ENCODE measurements at regions not wholly inside any gene's neighbourhood (a gene's known extent, or its start where the extent isn't known, plus 50 kb on each side); places are given as distances from the start of the nearest gene placed in this dataset.

DNA sequence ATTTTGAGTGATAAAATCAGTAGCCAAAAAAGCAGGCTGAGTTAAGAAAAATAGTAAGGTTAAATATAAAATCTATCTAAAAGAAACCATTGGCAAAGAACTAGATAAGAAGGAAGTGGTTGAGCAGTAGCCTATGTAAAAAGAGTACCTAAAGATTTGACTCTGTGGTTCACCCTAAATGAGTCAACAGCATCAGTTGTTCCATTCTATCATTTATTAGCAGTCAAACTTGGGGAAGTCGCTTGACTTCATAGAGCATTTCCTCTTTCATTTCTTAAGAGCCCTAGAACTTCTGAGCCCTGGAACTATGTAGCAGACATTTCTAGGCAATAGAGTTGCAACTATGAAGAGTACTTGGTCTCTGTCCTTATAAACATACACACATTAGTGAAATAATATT is 381.7 kb downstream of the NUP35 start (continued):
- TF ChIP-seq SP2 (IDR thresholded peaks at IDR 0.05; ENCODE audit: extremely low read depth, low read depth, low read length, poor library complexity, severe bottlenecking), result no peak
- TF ChIP-seq, protein P1, sequence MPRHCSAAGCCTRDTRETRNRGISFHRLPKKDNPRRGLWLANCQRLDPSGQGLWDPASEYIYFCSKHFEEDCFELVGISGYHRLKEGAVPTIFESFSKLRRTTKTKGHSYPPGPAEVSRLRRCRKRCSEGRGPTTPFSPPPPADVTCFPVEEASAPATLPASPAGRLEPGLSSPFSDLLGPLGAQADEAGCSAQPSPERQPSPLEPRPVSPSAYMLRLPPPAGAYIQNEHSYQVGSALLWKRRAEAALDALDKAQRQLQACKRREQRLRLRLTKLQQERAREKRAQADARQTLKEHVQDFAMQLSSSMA (CRISPR knock-in tag; IDR thresholded peaks at IDR 0.05), result no peak
- TF ChIP-seq HSF4 (CRISPR knock-in tag; IDR thresholded peaks at IDR 0.05; ENCODE audit: borderline replicate concordance), result no peak
- TF ChIP-seq FOSL1 (tag; conservative IDR thresholded peaks at IDR 0.05), result no peak
- TF ChIP-seq, protein P2, sequence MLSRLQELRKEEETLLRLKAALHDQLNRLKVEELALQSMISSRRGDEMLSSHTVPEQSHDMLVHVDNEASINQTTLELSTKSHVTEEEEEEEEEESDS (CRISPR knock-in tag; IDR thresholded peaks at IDR 0.05), result no peak
- TF ChIP-seq ZFP36 (IDR thresholded peaks at IDR 0.05; ENCODE audit: low read depth, low read length, partially characterized antibody), result no peak
- TF ChIP-seq ZNF384 (IDR thresholded peaks at IDR 0.05; ENCODE audit: low read depth, low read length), result no peak
- TF ChIP-seq, protein P3, sequence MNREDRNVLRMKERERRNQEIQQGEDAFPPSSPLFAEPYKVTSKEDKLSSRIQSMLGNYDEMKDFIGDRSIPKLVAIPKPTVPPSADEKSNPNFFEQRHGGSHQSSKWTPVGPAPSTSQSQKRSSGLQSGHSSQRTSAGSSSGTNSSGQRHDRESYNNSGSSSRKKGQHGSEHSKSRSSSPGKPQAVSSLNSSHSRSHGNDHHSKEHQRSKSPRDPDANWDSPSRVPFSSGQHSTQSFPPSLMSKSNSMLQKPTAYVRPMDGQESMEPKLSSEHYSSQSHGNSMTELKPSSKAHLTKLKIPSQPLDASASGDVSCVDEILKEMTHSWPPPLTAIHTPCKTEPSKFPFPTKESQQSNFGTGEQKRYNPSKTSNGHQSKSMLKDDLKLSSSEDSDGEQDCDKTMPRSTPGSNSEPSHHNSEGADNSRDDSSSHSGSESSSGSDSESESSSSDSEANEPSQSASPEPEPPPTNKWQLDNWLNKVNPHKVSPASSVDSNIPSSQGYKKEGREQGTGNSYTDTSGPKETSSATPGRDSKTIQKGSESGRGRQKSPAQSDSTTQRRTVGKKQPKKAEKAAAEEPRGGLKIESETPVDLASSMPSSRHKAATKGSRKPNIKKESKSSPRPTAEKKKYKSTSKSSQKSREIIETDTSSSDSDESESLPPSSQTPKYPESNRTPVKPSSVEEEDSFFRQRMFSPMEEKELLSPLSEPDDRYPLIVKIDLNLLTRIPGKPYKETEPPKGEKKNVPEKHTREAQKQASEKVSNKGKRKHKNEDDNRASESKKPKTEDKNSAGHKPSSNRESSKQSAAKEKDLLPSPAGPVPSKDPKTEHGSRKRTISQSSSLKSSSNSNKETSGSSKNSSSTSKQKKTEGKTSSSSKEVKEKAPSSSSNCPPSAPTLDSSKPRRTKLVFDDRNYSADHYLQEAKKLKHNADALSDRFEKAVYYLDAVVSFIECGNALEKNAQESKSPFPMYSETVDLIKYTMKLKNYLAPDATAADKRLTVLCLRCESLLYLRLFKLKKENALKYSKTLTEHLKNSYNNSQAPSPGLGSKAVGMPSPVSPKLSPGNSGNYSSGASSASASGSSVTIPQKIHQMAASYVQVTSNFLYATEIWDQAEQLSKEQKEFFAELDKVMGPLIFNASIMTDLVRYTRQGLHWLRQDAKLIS (CRISPR knock-in tag; IDR thresholded peaks at IDR 0.05), result no peak
- TF ChIP-seq MTA2 (IDR thresholded peaks at IDR 0.05; ENCODE audit: low read depth), result no peak
- TF ChIP-seq FOXA3 (CRISPR knock-in tag; conservative IDR thresholded peaks at IDR 0.05 in 1 of 2, IDR thresholded peaks at IDR 0.05 in 1 of 2), result no peak
